ENCODE measurements at regions not wholly inside any gene's neighbourhood (a gene's known extent, or its start where the extent isn't known, plus 50 kb on each side); places are given as distances from the start of the nearest gene placed in this dataset.

DNA sequence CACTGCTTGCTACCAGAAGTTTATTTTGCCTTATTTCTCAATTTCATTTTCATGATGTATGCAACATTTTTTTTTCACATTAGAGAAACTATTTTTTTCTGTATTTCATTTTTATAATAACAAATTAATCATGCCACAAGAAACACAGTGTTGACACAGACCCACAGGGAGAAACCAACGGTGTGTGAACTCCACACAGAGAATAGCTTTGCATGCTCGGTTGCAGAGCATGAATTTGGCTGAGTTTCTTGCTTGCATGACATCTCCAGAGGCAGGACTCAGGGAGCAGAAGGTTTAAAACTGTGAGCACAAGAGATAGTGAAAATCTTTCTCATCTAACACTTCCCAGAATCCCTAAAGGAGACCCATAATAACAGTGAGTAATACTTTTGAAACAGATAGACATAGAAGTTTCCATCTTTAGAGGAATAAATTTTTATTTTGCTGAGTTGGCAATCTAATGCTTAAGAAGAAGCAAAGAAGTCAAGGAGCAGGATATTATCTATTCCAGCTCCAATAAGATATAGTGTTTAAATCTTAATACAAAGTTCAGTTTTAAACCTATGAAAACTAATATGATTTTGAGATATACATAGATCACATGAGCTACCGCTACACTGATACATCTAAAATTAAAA lies 890.9 kb downstream of the MRPL39 start:
- TF ChIP-seq POLR2A (IDR thresholded peaks at IDR 0.05), result no peak
- TF ChIP-seq, protein P1, sequence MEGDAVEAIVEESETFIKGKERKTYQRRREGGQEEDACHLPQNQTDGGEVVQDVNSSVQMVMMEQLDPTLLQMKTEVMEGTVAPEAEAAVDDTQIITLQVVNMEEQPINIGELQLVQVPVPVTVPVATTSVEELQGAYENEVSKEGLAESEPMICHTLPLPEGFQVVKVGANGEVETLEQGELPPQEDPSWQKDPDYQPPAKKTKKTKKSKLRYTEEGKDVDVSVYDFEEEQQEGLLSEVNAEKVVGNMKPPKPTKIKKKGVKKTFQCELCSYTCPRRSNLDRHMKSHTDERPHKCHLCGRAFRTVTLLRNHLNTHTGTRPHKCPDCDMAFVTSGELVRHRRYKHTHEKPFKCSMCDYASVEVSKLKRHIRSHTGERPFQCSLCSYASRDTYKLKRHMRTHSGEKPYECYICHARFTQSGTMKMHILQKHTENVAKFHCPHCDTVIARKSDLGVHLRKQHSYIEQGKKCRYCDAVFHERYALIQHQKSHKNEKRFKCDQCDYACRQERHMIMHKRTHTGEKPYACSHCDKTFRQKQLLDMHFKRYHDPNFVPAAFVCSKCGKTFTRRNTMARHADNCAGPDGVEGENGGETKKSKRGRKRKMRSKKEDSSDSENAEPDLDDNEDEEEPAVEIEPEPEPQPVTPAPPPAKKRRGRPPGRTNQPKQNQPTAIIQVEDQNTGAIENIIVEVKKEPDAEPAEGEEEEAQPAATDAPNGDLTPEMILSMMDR (IDR thresholded peaks at IDR 0.05), result no peak
